H1 (cell line): ENCODE measurements at regions not wholly inside any gene's neighbourhood (a gene's known extent, or its start where the extent isn't known, plus 50 kb on each side); places are given as distances from the start of the nearest gene placed in this dataset.

Experiments
- CTCF ChIA-PET: fragments of 300-600 bp; sonication (Branson Sonifier 250); formaldehyde crosslinking; loops from one replicate; lab custom pipeline; 2021; ENCODE audit not compliant: partially characterized antibody; lab: Charles Lee
- POLR2A ChIA-PET: fragments of 300-600 bp; sonication (Branson Sonifier 250); formaldehyde crosslinking; loops from one replicate; lab custom pipeline; 2021; ENCODE audit warnings: inconsistent platforms; ENCODE audit not compliant: partially characterized antibody; lab: Charles Lee
- DNase-seq, 2 experiments: peaks; one replicate each; pipeline versions ENCODE4 v3.0.0 to v3.0.0-alpha.2; 2010 to 2022; ENCODE audit warnings: low spot score in 2 of 2, low read depth in 1 of 2, mixed read lengths in 1 of 2
- FAIRE-seq: peaks from 2 replicates; lab custom pipeline; 2011; peaks lifted over from hg19 to GRCh38; lab: Jason Lieb, UNC
- H2AFZ ChIP-seq: 2 replicates; pipeline ENCODE4 v1.8.1; 2012; ENCODE audit warnings: low read length, inconsistent platforms
- H2AK5ac ChIP-seq: 2 replicates; pipeline ENCODE4 v1.6.1; 2013; ENCODE audit warnings: low read depth, low read length
- H2BK120ac ChIP-seq: replicated peaks from 2 replicates; pipeline ENCODE3; 2013; ENCODE audit warnings: low read depth, low read length, inconsistent platforms
- H2BK12ac ChIP-seq: 2 replicates; pipeline ENCODE4 v1.6.1; 2013; ENCODE audit warnings: low read depth, low read length
- H2BK15ac ChIP-seq: 2 replicates; pipeline ENCODE4 v1.6.1; 2013; ENCODE audit warnings: low read length
- H2BK20ac ChIP-seq: 2 replicates; pipeline ENCODE4 v1.6.1; 2013; ENCODE audit warnings: low read length
- H2BK5ac ChIP-seq: 2 replicates; pipeline ENCODE4 v1.6.1; 2013; ENCODE audit warnings: low read depth, low read length
- H3K14ac ChIP-seq: 2 replicates; pipeline ENCODE4 v1.6.1; 2013; ENCODE audit warnings: inconsistent platforms; ENCODE audit not compliant: insufficient read length
- H3K18ac ChIP-seq: 2 replicates; pipeline ENCODE4 v1.6.1; 2013; ENCODE audit warnings: low read length; ENCODE audit errors: extremely low read depth
- H3K23ac ChIP-seq: 2 replicates; pipeline ENCODE4 v1.6.1; 2013; ENCODE audit warnings: inconsistent platforms; ENCODE audit not compliant: insufficient read length
- H3K23me2 ChIP-seq: 2 replicates; pipeline ENCODE4 v1.6.1; 2013; ENCODE audit warnings: low read depth, low read length
- H3K27ac ChIP-seq: 2 replicates; pipeline ENCODE4 v1.6.1; 2011; ENCODE audit warnings: low read depth, low read length, inconsistent platforms
- H3K27me3 ChIP-seq, 4 experiments: replicated peaks in 1 of 4; 1 replicate in 1 of 4; 2 replicates in 3 of 4; pipeline versions ENCODE4 v1.6.1 to v1.8.1; 2011 to 2013; ENCODE audit warnings: low read length in 3 of 4, mild to moderate bottlenecking in 3 of 4, inconsistent platforms in 2 of 4, mixed read lengths in 2 of 4, moderate library complexity in 1 of 4; ENCODE audit not compliant: control insufficient read depth in 3 of 4, insufficient read depth in 3 of 4; ENCODE audit errors: extremely low read depth in 1 of 4
- H3K36me3 ChIP-seq, 4 experiments: 2 replicates each; pipeline versions ENCODE4 v1.6.1 to v1.8.1; 2011 to 2013; ENCODE audit warnings: mild to moderate bottlenecking in 4 of 4, low read length in 3 of 4, moderate library complexity in 2 of 4, control low read depth in 1 of 4, inconsistent platforms in 1 of 4; ENCODE audit not compliant: insufficient read depth in 4 of 4, control insufficient read depth in 2 of 4
- H3K4ac ChIP-seq: replicated peaks from 2 replicates; pipeline ENCODE3; 2013; ENCODE audit warnings: low read length, low read depth, mixed read lengths, inconsistent platforms; ENCODE audit not compliant: insufficient read length
- H3K4me1 ChIP-seq, 4 experiments: replicated peaks in 1 of 4; 1 replicate in 1 of 4; 2 replicates in 3 of 4; pipeline versions ENCODE4 v1.6.1 to v1.8.1; 2011 to 2013; ENCODE audit warnings: low read length in 3 of 4, inconsistent platforms in 2 of 4, mixed read lengths in 1 of 4; ENCODE audit not compliant: insufficient read depth in 4 of 4, control insufficient read depth in 3 of 4
- H3K4me2 ChIP-seq, 2 experiments: 2 replicates each; pipeline versions ENCODE4 v1.6.1 to v1.8.1; 2011 to 2013; ENCODE audit warnings: low read depth in 2 of 2, low read length in 2 of 2, control low read depth in 1 of 2, inconsistent platforms in 1 of 2, mild to moderate bottlenecking in 1 of 2; ENCODE audit not compliant: insufficient read depth in 1 of 2
- H3K4me3 ChIP-seq, 4 experiments: fragments of 200-600, 300-600 bp in 1 of 4; sonication (generic), shearing (Covaris generic), sonication (Bioruptor Twin) in 1 of 4; 2 replicates each; pipeline versions ENCODE4 v1.5.1 to v1.8.1; 2011 to 2016; ENCODE audit warnings: low read length in 4 of 4, low read depth in 3 of 4, control low read depth in 2 of 4, inconsistent platforms in 2 of 4, mild to moderate bottlenecking in 2 of 4, mixed read lengths in 1 of 4, moderate library complexity in 1 of 4; ENCODE audit not compliant: insufficient read depth in 2 of 4; ENCODE audit errors: extremely low read depth in 1 of 4
- H3K56ac ChIP-seq: replicated peaks from 2 replicates; pipeline ENCODE3; 2013; ENCODE audit warnings: low read depth, mild to moderate bottlenecking, mixed read lengths, low read length, inconsistent platforms; ENCODE audit not compliant: insufficient read length
- H3K79me1 ChIP-seq: 2 replicates; pipeline ENCODE4 v1.6.1; 2013; ENCODE audit warnings: low read depth, low read length, control low read depth
- H3K79me2 ChIP-seq, 2 experiments: 2 replicates each; pipeline versions ENCODE4 v1.6.1 to v1.8.1; 2012 to 2013; ENCODE audit warnings: low read length in 2 of 2, mild to moderate bottlenecking in 2 of 2, inconsistent platforms in 1 of 2; ENCODE audit not compliant: insufficient read depth in 2 of 2, control insufficient read depth in 1 of 2
- H3K9ac ChIP-seq, 4 experiments: replicated peaks in 1 of 4; 1 replicate in 1 of 4; 2 replicates in 3 of 4; pipeline versions ENCODE4 v1.6.1 to v1.8.1; 2011 to 2013; ENCODE audit warnings: low read depth in 3 of 4, low read length in 3 of 4, control low read depth in 2 of 4, mild to moderate bottlenecking in 2 of 4, moderate library complexity in 2 of 4, inconsistent platforms in 1 of 4; ENCODE audit errors: extremely low read depth in 1 of 4
- H3K9me3 ChIP-seq, 2 experiments: 2 replicates each; pipeline versions ENCODE4 v1.6.1 to v1.8.1; 2012 to 2013; ENCODE audit warnings: mild to moderate bottlenecking in 2 of 2, moderate library complexity in 2 of 2, control low read depth in 1 of 2, inconsistent platforms in 1 of 2, low read depth in 1 of 2, low read length in 1 of 2, mixed read lengths in 1 of 2; ENCODE audit not compliant: insufficient read depth in 2 of 2
- H4K20me1 ChIP-seq, 2 experiments: replicated peaks in 1 of 2; 2 replicates each; pipeline versions ENCODE3 to v1.8.1; 2011 to 2013; ENCODE audit warnings: inconsistent platforms in 2 of 2, low read length in 2 of 2, mild to moderate bottlenecking in 1 of 2; ENCODE audit not compliant: insufficient read depth in 2 of 2, control insufficient read depth in 1 of 2
- H4K5ac ChIP-seq: 2 replicates; pipeline ENCODE4 v1.6.1; 2013; ENCODE audit warnings: low read length, low read depth, mixed read lengths, inconsistent platforms; ENCODE audit not compliant: insufficient read length
- H4K8ac ChIP-seq: 2 replicates; pipeline ENCODE4 v1.8.0; 2013; ENCODE audit warnings: mild to moderate bottlenecking, moderate library complexity, low read length, inconsistent platforms; ENCODE audit not compliant: insufficient read depth; ENCODE audit errors: extremely low read depth
- H4K91ac ChIP-seq: replicated peaks from 2 replicates; pipeline ENCODE3; 2013; ENCODE audit warnings: low read length, mixed read lengths, inconsistent platforms; ENCODE audit not compliant: insufficient read length
- BRCA1 ChIP-seq: IDR thresholded peaks from 2 replicates; pipeline ENCODE4 v1.6.1; 2012; ENCODE audit warnings: low read depth, low read length, improper control_type of control experiment
- JUN ChIP-seq: IDR thresholded peaks from 2 replicates; pipeline ENCODE4 v1.6.1; 2011; ENCODE audit warnings: low read depth, mild to moderate bottlenecking, improper control_type of control experiment, low read length
- KDM4A ChIP-seq: IDR thresholded peaks from one replicate; pipeline ENCODE4 v1.7.1; 2012; ENCODE audit warnings: low read depth, mild to moderate bottlenecking, moderate library complexity, low read length, inconsistent platforms; ENCODE audit not compliant: severe bottlenecking
- POLR2A ChIP-seq, 2 experiments: IDR thresholded peaks; 1 replicate in 1 of 2; 2 replicates in 1 of 2; pipeline ENCODE4 v1.6.1; 2011; ENCODE audit warnings: low read depth in 2 of 2, low read length in 2 of 2, mild to moderate bottlenecking in 2 of 2; ENCODE audit errors: control extremely low read depth in 1 of 2
- POLR2AphosphoS5 ChIP-seq: IDR thresholded peaks from 2 replicates; pipeline ENCODE4 v1.6.1; 2011; ENCODE audit warnings: low read depth, low read length
- RFX5 ChIP-seq: IDR thresholded peaks from 2 replicates; pipeline ENCODE4 v1.6.1; 2011; ENCODE audit warnings: low read depth, low read length, improper control_type of control experiment, borderline replicate concordance
- SIX5 ChIP-seq: IDR thresholded peaks from 2 replicates; pipeline ENCODE4 v1.6.1; 2011; ENCODE audit warnings: mild to moderate bottlenecking, low read depth, low read length
- SP2 ChIP-seq: IDR thresholded peaks from 2 replicates; pipeline ENCODE4 v1.6.1; 2012; ENCODE audit warnings: mild to moderate bottlenecking, low read length, inconsistent platforms
- ZNF274 ChIP-seq: IDR thresholded peaks from 2 replicates; pipeline ENCODE4 v1.7.0; 2012; ENCODE audit warnings: low read length, borderline replicate concordance; ENCODE audit errors: extremely low read depth
- WGBS, 2 experiments: shearing (Covaris generic) in 1 of 2; methylation state at CpG; one replicate each; pipeline versions ENCODE4 v1.1.6 to v1.1.7; 2013 to 2015; ENCODE audit warnings: low lambda C conversion rate in 2 of 2, mixed read lengths in 2 of 2, inconsistent platforms in 1 of 2, low coverage in 1 of 2, missing lambda C conversion rate in 1 of 2; ENCODE audit not compliant: insufficient replicate concordance in 2 of 2, insufficient coverage in 1 of 2, insufficient read length in 1 of 2; ENCODE audit errors: extremely low coverage in 1 of 2, missing lambda C conversion rate in 1 of 2; 5-methylcytosine and 5-hydroxymethylcytosine counted together
- TF ChIP-seq, protein P1 (sequence below): IDR thresholded peaks from 2 replicates; pipeline ENCODE4 v1.6.1; 2011; ENCODE audit warnings: low read length, improper control_type of control experiment

DNA sequence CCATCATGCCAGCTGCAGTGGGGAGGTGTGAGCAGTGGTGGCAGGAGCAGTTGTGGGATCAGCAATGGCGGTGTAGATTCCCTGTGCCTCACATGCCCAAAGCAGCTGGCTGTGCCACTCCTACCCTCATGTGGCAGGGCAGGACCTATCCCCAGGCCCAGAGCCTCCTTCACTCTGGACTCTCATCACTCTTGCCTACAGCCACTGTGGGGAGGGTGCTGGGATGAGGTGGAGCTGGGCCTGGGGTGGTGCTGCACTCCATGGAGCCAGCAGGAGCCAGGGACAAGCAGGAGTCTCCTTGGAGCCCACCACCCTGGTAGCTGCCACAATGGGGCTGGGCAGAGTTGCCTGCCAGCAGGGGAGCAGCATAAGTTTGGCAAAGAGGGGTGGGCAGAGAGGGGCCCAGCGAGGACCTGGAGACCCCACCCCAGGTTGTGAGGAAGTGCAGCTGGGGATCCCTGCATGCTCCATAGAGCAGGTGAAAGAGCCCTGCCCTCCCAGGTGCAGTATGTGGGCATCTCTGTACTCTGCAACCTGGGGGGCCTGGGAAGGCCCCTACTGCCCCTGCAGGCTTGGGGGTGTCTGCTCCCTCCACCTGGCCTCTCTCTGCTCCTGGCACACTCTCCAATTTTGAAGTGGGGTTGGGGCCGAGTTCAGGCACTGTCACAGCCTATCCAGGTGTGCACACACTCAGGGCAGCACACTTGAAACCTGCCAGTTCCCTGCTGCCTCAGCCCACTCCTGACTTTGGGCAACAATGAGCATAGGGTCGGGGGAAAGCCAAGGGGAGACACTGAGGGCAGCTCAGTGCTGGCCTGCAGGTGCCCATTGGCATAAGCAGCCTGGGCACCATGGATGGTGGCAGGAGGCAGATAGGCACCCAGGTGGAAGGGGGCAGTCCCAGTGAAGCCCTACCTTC is 74.0 kb upstream of the INTU start:
- Histone ChIP-seq H2BK120ac (no peak overlapping the region), H3K36me3 (no peaks in the 10 kb centered on the region), H4K8ac (no peak overlapping the region), H3K18ac (no peak overlapping the region), H3K4me1 (no peaks in the 10 kb centered on the region), H3K9me3 (no peaks in the 10 kb centered on the region), H3K79me1 (no peaks in the 10 kb centered on the region), H3K4ac (peak overlapping the region; percentile 78), H3K79me2 (no peaks in the 10 kb centered on the region), H4K20me1 (no peaks in the 10 kb centered on the region), H3K4me3 (no peak overlapping the region), H2AFZ (no peak overlapping the region), H2BK20ac (no peak overlapping the region), H3K4me2 (no peak overlapping the region), H3K23ac (no peak overlapping the region), H3K27me3 (no peaks in the 10 kb centered on the region), H4K91ac (no peak overlapping the region), H2BK15ac (no peak overlapping the region), H2AK5ac (no peak overlapping the region), H3K27ac (no peak overlapping the region), H3K14ac (no peak overlapping the region), H3K23me2 (no peaks in the 10 kb centered on the region), H4K5ac (no peak overlapping the region), H2BK12ac (no peak overlapping the region), H3K56ac (no peak overlapping the region), H3K9ac (0 out of 7 replicates have a peak overlapping the region, but pooled peaks of 1 of the 4 experiments have one; percentile 10), H2BK5ac (no peak overlapping the region)
- FAIRE-seq (no peak), DNase-seq (no peak)
- ChIA-PET CTCF (interaction anchor here (1.5 to 1.8 kb wide), 3 partner anchors 21 to 78 kb away, joined by 3 to 5 read pairs (median 5); no protein-coding TSS in a partner anchor), POLR2A (no interaction called here)
- 94% methylated on average over 4 of the region's 4 CpGs; no CpG with 5 or more reads in 1 of the 2 experiments for WGBS, 2 experiments
- TF ChIP-seq SIX5 (no peak), JUN (no peak), RFX5 (no peak), KDM4A (no peak), ZNF274 (no peak), SP2 (no peak), POLR2AphosphoS5 (no peak), BRCA1 (no peak), POLR2A (IDR thresholded peaks at IDR 0.05; ENCODE audit: control extremely low read depth in 1 of 2, low read depth in 2 of 2, low read length in 2 of 2) (no peak)
- TF ChIP-seq, protein P1, sequence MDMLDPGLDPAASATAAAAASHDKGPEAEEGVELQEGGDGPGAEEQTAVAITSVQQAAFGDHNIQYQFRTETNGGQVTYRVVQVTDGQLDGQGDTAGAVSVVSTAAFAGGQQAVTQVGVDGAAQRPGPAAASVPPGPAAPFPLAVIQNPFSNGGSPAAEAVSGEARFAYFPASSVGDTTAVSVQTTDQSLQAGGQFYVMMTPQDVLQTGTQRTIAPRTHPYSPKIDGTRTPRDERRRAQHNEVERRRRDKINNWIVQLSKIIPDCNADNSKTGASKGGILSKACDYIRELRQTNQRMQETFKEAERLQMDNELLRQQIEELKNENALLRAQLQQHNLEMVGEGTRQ, result no peak
